ENCODE measurements at regions not wholly inside any gene's neighbourhood (a gene's known extent, or its start where the extent isn't known, plus 50 kb on each side); places are given as distances from the start of the nearest gene placed in this dataset.
"Not testable (repeated sequence)": the region's sequence is repeated elsewhere in the genome, so short reads cannot be mapped to it uniquely, and the experiment has no call there.

DNA sequence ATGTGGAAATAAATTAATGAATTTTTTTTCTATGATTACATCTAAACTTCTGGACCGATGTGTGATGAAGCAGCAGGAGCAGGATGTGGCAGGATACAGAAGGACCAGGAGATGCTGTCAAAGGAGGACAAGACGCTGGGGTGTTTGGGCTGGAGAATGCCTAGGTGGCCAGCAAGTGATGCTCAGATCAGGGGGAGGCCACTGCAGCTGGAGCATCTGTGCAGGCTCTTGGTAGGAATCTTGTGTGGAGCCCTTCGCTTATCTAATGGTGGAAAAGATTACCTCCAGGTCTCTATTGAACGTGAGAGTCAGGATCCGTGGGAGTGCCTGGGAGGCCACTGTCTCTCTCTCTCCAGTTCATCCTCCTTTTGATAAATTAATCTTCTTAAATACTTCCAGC is 79.8 kb downstream of the MRPL36 start:
- peaks cover 3% of the 10 kb centered on the region for H3K27me3 Mint-ChIP-seq (ENCODE audit: low read depth)
- H3K27ac Mint-ChIP-seq = no peak overlapping the region
- TF ChIP-seq RELA (CRISPR knock-in tag; IDR thresholded peaks at IDR 0.05; ENCODE audit: borderline replicate concordance) (no peak), NFE2L1 (CRISPR knock-in tag; IDR thresholded peaks at IDR 0.05) (no peak), IRF2 (CRISPR knock-in tag; IDR thresholded peaks at IDR 0.05; ENCODE audit: borderline replicate concordance, low read depth) (no peak)
- TF ChIP-seq, protein P1, sequence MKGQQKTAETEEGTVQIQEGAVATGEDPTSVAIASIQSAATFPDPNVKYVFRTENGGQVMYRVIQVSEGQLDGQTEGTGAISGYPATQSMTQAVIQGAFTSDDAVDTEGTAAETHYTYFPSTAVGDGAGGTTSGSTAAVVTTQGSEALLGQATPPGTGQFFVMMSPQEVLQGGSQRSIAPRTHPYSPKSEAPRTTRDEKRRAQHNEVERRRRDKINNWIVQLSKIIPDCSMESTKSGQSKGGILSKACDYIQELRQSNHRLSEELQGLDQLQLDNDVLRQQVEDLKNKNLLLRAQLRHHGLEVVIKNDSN (CRISPR knock-in tag; IDR thresholded peaks at IDR 0.05) = no peak
- TF ChIP-seq, protein P2, sequence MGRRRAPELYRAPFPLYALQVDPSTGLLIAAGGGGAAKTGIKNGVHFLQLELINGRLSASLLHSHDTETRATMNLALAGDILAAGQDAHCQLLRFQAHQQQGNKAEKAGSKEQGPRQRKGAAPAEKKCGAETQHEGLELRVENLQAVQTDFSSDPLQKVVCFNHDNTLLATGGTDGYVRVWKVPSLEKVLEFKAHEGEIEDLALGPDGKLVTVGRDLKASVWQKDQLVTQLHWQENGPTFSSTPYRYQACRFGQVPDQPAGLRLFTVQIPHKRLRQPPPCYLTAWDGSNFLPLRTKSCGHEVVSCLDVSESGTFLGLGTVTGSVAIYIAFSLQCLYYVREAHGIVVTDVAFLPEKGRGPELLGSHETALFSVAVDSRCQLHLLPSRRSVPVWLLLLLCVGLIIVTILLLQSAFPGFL (CRISPR knock-in tag; IDR thresholded peaks at IDR 0.05; ENCODE audit: borderline replicate concordance) = no peak
- TF ChIP-seq, protein P3, sequence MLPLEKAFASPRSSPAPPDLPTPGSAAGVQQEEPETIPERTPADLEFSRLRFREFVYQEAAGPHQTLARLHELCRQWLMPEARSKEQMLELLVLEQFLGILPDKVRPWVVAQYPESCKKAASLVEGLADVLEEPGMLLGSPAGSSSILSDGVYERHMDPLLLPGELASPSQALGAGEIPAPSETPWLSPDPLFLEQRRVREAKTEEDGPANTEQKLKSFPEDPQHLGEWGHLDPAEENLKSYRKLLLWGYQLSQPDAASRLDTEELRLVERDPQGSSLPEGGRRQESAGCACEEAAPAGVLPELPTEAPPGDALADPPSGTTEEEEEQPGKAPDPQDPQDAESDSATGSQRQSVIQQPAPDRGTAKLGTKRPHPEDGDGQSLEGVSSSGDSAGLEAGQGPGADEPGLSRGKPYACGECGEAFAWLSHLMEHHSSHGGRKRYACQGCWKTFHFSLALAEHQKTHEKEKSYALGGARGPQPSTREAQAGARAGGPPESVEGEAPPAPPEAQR (CRISPR knock-in tag; IDR thresholded peaks at IDR 0.05) = no peak
- ChIA-PET CTCF (no interaction called here), POLR2A (no interaction called here)
- peaks cover under 1% of the 10 kb centered on the region; the same call in 1 of the 2 replicates for H3K4me1 Mint-ChIP-seq
- H3K36me3 Mint-ChIP-seq = peaks cover 28% of the 10 kb centered on the region
- no peak overlapping the region for H3K4me3 Mint-ChIP-seq
- no peak for ATAC-seq
- DNase-seq (ENCODE audit: low spot score) = no peak
- H3K9me3 Mint-ChIP-seq = peaks cover 33% of the 10 kb centered on the region

DNA sequence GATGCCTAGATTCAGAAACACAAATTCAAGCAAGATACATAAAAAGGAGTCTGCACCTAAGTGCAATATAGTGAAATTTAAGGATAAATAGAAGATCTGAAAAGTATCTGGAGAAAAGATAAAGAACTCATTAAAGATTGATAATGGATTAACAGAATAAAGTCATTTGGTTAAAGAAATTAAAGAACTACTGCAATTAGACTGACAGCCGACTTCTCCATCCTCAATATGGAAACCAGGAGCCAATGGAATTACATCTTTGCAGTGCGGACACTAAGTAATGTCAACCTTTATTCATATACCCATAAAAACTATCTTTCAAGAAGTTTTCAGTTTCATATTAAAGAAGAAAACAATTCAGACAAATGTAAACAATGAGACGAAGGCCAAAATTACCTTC is 81.0 kb downstream of the MRPL36 start:
- Mint-ChIP-seq H3K4me3 (no peak overlapping the region), H3K27ac (no peak overlapping the region), H3K4me1 (no peaks in the 10 kb centered on the region), H3K27me3 (ENCODE audit: low read depth) (peaks cover 3% of the 10 kb centered on the region), H3K9me3 (peaks cover 33% of the 10 kb centered on the region), H3K36me3 (peaks cover 28% of the 10 kb centered on the region)
- no peak for ATAC-seq
- POLR2A ChIA-PET = no interaction called here
- no peak for DNase-seq (ENCODE audit: low spot score)
- TF ChIP-seq ZNF317 (CRISPR knock-in tag; IDR thresholded peaks at IDR 0.05; ENCODE audit: borderline replicate concordance, low read depth) (peak; percentile 99), GRHL2 (CRISPR knock-in tag; IDR thresholded peaks at IDR 0.05; ENCODE audit: insufficient replicate concordance, severe bottlenecking) (no peak)
- CTCF ChIA-PET = no interaction called here

DNA sequence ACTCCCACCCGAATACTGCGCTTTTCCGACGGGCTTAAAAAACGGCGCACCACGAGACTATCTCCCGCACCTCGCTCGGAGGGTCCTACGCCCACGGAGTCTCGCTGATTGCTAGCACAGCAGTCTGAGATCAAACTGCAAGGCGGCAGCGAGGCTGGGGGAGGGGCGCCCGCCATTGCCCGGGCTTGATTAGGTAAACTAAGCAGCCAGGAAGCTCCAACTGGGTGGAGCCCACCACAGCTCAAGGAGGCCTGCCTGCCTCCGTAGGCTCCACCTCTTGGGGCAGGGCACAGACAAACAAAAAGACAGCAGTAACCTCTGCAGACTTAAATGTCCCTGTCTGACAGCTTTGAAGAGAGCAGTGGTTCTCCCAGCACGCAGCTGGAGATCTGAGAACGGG is 89.5 kb downstream of the MRPL36 start:
- Mint-ChIP-seq H3K4me1 (peaks cover 18% of the 10 kb centered on the region), H3K27me3 (ENCODE audit: low read depth) (peaks cover 11% of the 10 kb centered on the region), H3K4me3 (peak overlapping the region; percentile 79)
- CTCF ChIA-PET = interaction anchor here (1.1 to 1.5 kb wide), 2 partner anchors 16 to 65 kb away, joined by 3 read pairs; no protein-coding TSS in a partner anchor
- H3K27ac Mint-ChIP-seq; ATAC-seq; POLR2A ChIA-PET; DNase-seq (ENCODE audit: low spot score); H3K9me3 Mint-ChIP-seq; H3K36me3 Mint-ChIP-seq: not testable (repeated sequence)

DNA sequence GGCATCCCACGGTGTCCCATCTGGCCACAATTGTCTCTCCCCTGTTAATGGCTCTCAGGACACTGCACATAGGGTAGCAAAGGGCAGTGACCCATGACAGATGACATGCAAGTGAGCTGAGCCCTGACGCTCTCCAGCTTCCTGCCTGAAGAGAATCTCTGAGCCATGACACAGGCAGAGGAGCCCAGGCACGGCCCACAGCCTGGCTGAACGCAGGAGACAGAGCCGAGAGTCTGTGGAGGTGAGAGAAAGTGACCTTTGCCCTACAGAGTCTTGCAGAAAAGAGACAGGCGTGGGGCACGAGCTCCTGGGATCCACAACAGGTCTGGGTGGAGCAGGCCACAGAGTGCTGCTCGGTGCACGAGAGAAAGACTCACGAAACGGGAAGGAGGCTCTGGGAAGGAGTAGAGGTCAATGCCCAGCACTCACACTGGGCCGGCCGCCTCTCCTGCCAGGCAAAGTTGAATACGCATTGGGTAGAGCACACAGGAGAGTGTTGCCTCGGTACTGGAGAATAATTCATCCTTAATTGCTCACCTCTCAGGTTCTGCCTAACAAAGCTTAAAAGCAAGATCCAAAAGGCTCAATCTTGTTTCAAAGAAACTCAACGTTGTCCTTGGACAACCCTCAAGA is 90.3 kb downstream of the MRPL36 start:
- peak overlapping the region; percentile 38; the same call in 1 of the 2 replicates for H3K27ac Mint-ChIP-seq
- H3K4me1 Mint-ChIP-seq = peaks cover 18% of the 10 kb centered on the region
- CTCF ChIA-PET = interaction anchor here (1.1 to 1.6 kb wide), 3 partner anchors 16 to 64 kb away, joined by 3 to 4 read pairs (median 3); no protein-coding TSS in a partner anchor
- peak overlapping the region; percentile 79 for H3K4me3 Mint-ChIP-seq
- H3K27me3 Mint-ChIP-seq (ENCODE audit: low read depth) = peaks cover 11% of the 10 kb centered on the region
- peak; percentile 81 for ATAC-seq
- DNase-seq (ENCODE audit: low spot score) = no peak
- POLR2A ChIA-PET = no interaction called here
- H3K36me3 Mint-ChIP-seq = no peaks in the 10 kb centered on the region
- no peaks in the 10 kb centered on the region for H3K9me3 Mint-ChIP-seq
- TF ChIP-seq TP53 (CRISPR knock-in tag; IDR thresholded peaks at IDR 0.05) = no peak
- TF ChIP-seq, protein P4, sequence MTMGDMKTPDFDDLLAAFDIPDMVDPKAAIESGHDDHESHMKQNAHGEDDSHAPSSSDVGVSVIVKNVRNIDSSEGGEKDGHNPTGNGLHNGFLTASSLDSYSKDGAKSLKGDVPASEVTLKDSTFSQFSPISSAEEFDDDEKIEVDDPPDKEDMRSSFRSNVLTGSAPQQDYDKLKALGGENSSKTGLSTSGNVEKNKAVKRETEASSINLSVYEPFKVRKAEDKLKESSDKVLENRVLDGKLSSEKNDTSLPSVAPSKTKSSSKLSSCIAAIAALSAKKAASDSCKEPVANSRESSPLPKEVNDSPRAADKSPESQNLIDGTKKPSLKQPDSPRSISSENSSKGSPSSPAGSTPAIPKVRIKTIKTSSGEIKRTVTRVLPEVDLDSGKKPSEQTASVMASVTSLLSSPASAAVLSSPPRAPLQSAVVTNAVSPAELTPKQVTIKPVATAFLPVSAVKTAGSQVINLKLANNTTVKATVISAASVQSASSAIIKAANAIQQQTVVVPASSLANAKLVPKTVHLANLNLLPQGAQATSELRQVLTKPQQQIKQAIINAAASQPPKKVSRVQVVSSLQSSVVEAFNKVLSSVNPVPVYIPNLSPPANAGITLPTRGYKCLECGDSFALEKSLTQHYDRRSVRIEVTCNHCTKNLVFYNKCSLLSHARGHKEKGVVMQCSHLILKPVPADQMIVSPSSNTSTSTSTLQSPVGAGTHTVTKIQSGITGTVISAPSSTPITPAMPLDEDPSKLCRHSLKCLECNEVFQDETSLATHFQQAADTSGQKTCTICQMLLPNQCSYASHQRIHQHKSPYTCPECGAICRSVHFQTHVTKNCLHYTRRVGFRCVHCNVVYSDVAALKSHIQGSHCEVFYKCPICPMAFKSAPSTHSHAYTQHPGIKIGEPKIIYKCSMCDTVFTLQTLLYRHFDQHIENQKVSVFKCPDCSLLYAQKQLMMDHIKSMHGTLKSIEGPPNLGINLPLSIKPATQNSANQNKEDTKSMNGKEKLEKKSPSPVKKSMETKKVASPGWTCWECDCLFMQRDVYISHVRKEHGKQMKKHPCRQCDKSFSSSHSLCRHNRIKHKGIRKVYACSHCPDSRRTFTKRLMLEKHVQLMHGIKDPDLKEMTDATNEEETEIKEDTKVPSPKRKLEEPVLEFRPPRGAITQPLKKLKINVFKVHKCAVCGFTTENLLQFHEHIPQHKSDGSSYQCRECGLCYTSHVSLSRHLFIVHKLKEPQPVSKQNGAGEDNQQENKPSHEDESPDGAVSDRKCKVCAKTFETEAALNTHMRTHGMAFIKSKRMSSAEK (CRISPR knock-in tag; IDR thresholded peaks at IDR 0.05; ENCODE audit: borderline replicate concordance) = no peak
- no peak for TF ChIP-seq ESRRA (CRISPR knock-in tag; IDR thresholded peaks at IDR 0.05; ENCODE audit: borderline replicate concordance)
- TF ChIP-seq SOX15 (CRISPR knock-in tag; IDR thresholded peaks at IDR 0.05) = no peak
- TF ChIP-seq, protein P5, sequence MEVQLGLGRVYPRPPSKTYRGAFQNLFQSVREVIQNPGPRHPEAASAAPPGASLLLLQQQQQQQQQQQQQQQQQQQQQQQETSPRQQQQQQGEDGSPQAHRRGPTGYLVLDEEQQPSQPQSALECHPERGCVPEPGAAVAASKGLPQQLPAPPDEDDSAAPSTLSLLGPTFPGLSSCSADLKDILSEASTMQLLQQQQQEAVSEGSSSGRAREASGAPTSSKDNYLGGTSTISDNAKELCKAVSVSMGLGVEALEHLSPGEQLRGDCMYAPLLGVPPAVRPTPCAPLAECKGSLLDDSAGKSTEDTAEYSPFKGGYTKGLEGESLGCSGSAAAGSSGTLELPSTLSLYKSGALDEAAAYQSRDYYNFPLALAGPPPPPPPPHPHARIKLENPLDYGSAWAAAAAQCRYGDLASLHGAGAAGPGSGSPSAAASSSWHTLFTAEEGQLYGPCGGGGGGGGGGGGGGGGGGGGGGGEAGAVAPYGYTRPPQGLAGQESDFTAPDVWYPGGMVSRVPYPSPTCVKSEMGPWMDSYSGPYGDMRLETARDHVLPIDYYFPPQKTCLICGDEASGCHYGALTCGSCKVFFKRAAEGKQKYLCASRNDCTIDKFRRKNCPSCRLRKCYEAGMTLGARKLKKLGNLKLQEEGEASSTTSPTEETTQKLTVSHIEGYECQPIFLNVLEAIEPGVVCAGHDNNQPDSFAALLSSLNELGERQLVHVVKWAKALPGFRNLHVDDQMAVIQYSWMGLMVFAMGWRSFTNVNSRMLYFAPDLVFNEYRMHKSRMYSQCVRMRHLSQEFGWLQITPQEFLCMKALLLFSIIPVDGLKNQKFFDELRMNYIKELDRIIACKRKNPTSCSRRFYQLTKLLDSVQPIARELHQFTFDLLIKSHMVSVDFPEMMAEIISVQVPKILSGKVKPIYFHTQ (CRISPR knock-in tag; IDR thresholded peaks at IDR 0.05) = no peak
- TF ChIP-seq, protein P6, sequence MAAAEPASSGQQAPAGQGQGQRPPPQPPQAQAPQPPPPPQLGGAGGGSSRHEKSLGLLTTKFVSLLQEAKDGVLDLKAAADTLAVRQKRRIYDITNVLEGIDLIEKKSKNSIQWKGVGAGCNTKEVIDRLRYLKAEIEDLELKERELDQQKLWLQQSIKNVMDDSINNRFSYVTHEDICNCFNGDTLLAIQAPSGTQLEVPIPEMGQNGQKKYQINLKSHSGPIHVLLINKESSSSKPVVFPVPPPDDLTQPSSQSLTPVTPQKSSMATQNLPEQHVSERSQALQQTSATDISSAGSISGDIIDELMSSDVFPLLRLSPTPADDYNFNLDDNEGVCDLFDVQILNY (CRISPR knock-in tag; IDR thresholded peaks at IDR 0.05) = no peak
- no peak for TF ChIP-seq IRF2 (CRISPR knock-in tag; IDR thresholded peaks at IDR 0.05; ENCODE audit: borderline replicate concordance, low read depth)
- no peak for TF ChIP-seq HMGA2 (CRISPR knock-in tag; IDR thresholded peaks at IDR 0.05)
- TF ChIP-seq ZNF396 (CRISPR knock-in tag; IDR thresholded peaks at IDR 0.05; ENCODE audit: borderline replicate concordance) = no peak
- no peak for TF ChIP-seq NFE2L1 (CRISPR knock-in tag; IDR thresholded peaks at IDR 0.05)

All from WTC11 (cell line).